Activated naive CD8-positive, alpha-beta T cell treated with anti-CD3 and anti-CD28 coated beads, Interleukin-2, amount 10 ng/mL, durations not matched to agents 7 days and 5 days (primary cell): ENCODE measurements at regions not wholly inside any gene's neighbourhood (a gene's known extent, or its start where the extent isn't known, plus 50 kb on each side); places are given as distances from the start of the nearest gene placed in this dataset.

Source experiments
- ATAC-seq: fragments of 150-1000 bp; cut with Tn5 transposase; one replicate; pipeline ENCODE4 v1.10.0; 2021; ENCODE audit warnings: low read depth, moderate library complexity
- POLR2A ChIA-PET: fragments of 350-600 bp; sonication (Branson Sonifier 250); formaldehyde crosslinking; loops from one replicate; lab custom pipeline; 2021; ENCODE audit warnings: antibody characterized with exemption; lab: Charles Lee
- DNase-seq: peaks from one replicate; pipeline ENCODE4 v3.0.0; 2021
- H3K27ac Mint-ChIP-seq: one replicate; pipeline ENCODE4 v1.8.0; 2022; ENCODE audit warnings: mild to moderate bottlenecking, mixed read lengths
- H3K27me3 Mint-ChIP-seq: one replicate; pipeline ENCODE4 v1.8.0; 2022; ENCODE audit warnings: mild to moderate bottlenecking, moderate library complexity, mixed read lengths
- H3K36me3 Mint-ChIP-seq: one replicate; pipeline ENCODE4 v1.8.0; 2021; ENCODE audit warnings: mild to moderate bottlenecking, mixed read lengths
- H3K4me1 Mint-ChIP-seq: one replicate; pipeline ENCODE4 v1.8.0; 2021; ENCODE audit warnings: mixed read lengths
- H3K4me3 Mint-ChIP-seq: one replicate; pipeline ENCODE4 v1.8.0; 2022; ENCODE audit warnings: mild to moderate bottlenecking, moderate library complexity, mixed read lengths
- H3K9me3 Mint-ChIP-seq: one replicate; pipeline ENCODE4 v1.8.0; 2021; ENCODE audit warnings: mixed read lengths

- POLR2A ChIA-PET: no interaction called here
- Mint-ChIP-seq H3K27ac (no peak overlapping the region), H3K36me3 (no peaks in the 10 kb centered on the region), H3K4me3 (no peak overlapping the region), H3K4me1 (no peaks in the 10 kb centered on the region), H3K27me3 (no peaks in the 10 kb centered on the region), H3K9me3 (peaks cover 3% of the 10 kb centered on the region)
- DNase-seq (no peak), ATAC-seq (no peak)
These were observed 115.7 kb downstream of the RASSF9 start for GRCh38 chr12:85720308-85721033.

GRCh38 chr12:85725991-85726390, 110.2 kb downstream of the RASSF9 start:
- Mint-ChIP-seq H3K27ac (no peak overlapping the region), H3K4me1 (no peaks in the 10 kb centered on the region), H3K4me3 (no peak overlapping the region), H3K27me3 (no peaks in the 10 kb centered on the region), H3K9me3 (no peaks in the 10 kb centered on the region), H3K36me3 (no peaks in the 10 kb centered on the region)
- DNase-seq: no peak
- POLR2A ChIA-PET: no interaction called here
- no peak for ATAC-seq

- Mint-ChIP-seq H3K27me3 (no peaks in the 10 kb centered on the region), H3K4me3 (no peak overlapping the region), H3K27ac (no peak overlapping the region), H3K9me3 (no peaks in the 10 kb centered on the region), H3K36me3 (no peaks in the 10 kb centered on the region), H3K4me1 (no peaks in the 10 kb centered on the region)
- ATAC-seq: no peak
- POLR2A ChIA-PET: no interaction called here
- DNase-seq: no peak
These were observed 102.9 kb downstream of the RASSF9 start for GRCh38 chr12:85733221-85733840.

- DNase-seq (no peak), ATAC-seq (no peak)
- Mint-ChIP-seq H3K9me3 (no peaks in the 10 kb centered on the region), H3K27me3 (no peaks in the 10 kb centered on the region), H3K4me1 (no peaks in the 10 kb centered on the region), H3K36me3 (no peaks in the 10 kb centered on the region), H3K27ac (no peak overlapping the region), H3K4me3 (no peak overlapping the region)
- POLR2A ChIA-PET: no interaction called here
These were observed 102.2 kb downstream of the RASSF9 start for GRCh38 chr12:85733984-85734383.

- Mint-ChIP-seq H3K27me3 (no peaks in the 10 kb centered on the region), H3K36me3 (no peaks in the 10 kb centered on the region), H3K9me3 (no peaks in the 10 kb centered on the region), H3K27ac (no peak overlapping the region), H3K4me1 (no peaks in the 10 kb centered on the region), H3K4me3 (no peak overlapping the region)
- POLR2A ChIA-PET: no interaction called here
- DNase-seq (no peak), ATAC-seq (no peak)
These were observed 96.0 kb downstream of the RASSF9 start for GRCh38 chr12:85740186-85740585.

- H3K27ac Mint-ChIP-seq: no peak overlapping the region
- H3K9me3 Mint-ChIP-seq: no peaks in the 10 kb centered on the region
- H3K4me3 Mint-ChIP-seq: no peak overlapping the region
- no peak for ATAC-seq
- no peaks in the 10 kb centered on the region for H3K27me3 Mint-ChIP-seq
- H3K36me3 Mint-ChIP-seq: no peaks in the 10 kb centered on the region
- POLR2A ChIA-PET: no interaction called here
- no peaks in the 10 kb centered on the region for H3K4me1 Mint-ChIP-seq
- DNase-seq: no peak
These were observed 95.2 kb downstream of the RASSF9 start for GRCh38 chr12:85741046-85741445.

GRCh38 chr12:85747941-85748495, 88.2 kb downstream of the RASSF9 start:
- H3K36me3 Mint-ChIP-seq: no peaks in the 10 kb centered on the region
- ATAC-seq: no peak
- H3K4me1 Mint-ChIP-seq: no peaks in the 10 kb centered on the region
- H3K4me3 Mint-ChIP-seq: no peak overlapping the region
- no peak overlapping the region for H3K27ac Mint-ChIP-seq
- H3K27me3 Mint-ChIP-seq: no peaks in the 10 kb centered on the region
- H3K9me3 Mint-ChIP-seq: no peaks in the 10 kb centered on the region
- DNase-seq: no peak
- POLR2A ChIA-PET: no interaction called here
